Osteoblast (primary cell): ENCODE measurements at regions not wholly inside any gene's neighbourhood (a gene's known extent, or its start where the extent isn't known, plus 50 kb on each side); places are given as distances from the start of the nearest gene placed in this dataset.

ENCODE experiments used
- DNase-seq: peaks from one replicate; pipeline ENCODE4 v3.0.0; 2011; ENCODE audit warnings: low spot score, mixed read lengths; ENCODE audit not compliant: insufficient read length; ENCODE audit errors: missing footprints
- H2AFZ ChIP-seq: 2 replicates; pipeline ENCODE4 v1.6.0; 2011; ENCODE audit warnings: mild to moderate bottlenecking, low read length
- H3K27ac ChIP-seq: 2 replicates; pipeline ENCODE4 v1.5.1; 2011; ENCODE audit warnings: mild to moderate bottlenecking, low read depth, low read length, moderate library complexity
- H3K27me3 ChIP-seq: 2 replicates; pipeline ENCODE4 v1.6.0; 2012; ENCODE audit warnings: mild to moderate bottlenecking, control low read depth, inconsistent platforms, low read length, moderate library complexity; ENCODE audit not compliant: insufficient read depth
- H3K36me3 ChIP-seq: 2 replicates; pipeline ENCODE4 v1.5.1; 2011; ENCODE audit warnings: mild to moderate bottlenecking, low read length, control low read depth, moderate library complexity; ENCODE audit not compliant: insufficient read depth
- H3K4me1 ChIP-seq: 2 replicates; pipeline ENCODE4 v1.5.1; 2011; ENCODE audit warnings: mild to moderate bottlenecking, low read length, control low read depth, moderate library complexity; ENCODE audit not compliant: insufficient read depth
- H3K4me2 ChIP-seq: 2 replicates; pipeline ENCODE4 v1.6.0; 2011; ENCODE audit warnings: mild to moderate bottlenecking, low read length; ENCODE audit not compliant: insufficient read depth
- H3K4me3 ChIP-seq: fragments of 200-600 bp; sonication (generic); 3 replicates; pipeline ENCODE4 v1.5.1; 2012; ENCODE audit warnings: mild to moderate bottlenecking, low read length, inconsistent platforms; ENCODE audit not compliant: insufficient read depth
- H3K79me2 ChIP-seq: 2 replicates; pipeline ENCODE4 v1.6.0; 2012; ENCODE audit warnings: mild to moderate bottlenecking, low read length, control low read depth, inconsistent platforms; ENCODE audit not compliant: insufficient read depth
- H3K9me3 ChIP-seq: 2 replicates; pipeline ENCODE4 v1.5.1; 2011; ENCODE audit warnings: low read depth, low read length, control low read depth
- H4K20me1 ChIP-seq: 2 replicates; pipeline ENCODE4 v1.6.0; 2012; ENCODE audit warnings: mild to moderate bottlenecking, low read length, control low read depth; ENCODE audit not compliant: insufficient read depth
- TF ChIP-seq, protein P1 (sequence below): IDR thresholded peaks from 2 replicates; pipeline ENCODE4 v1.5.1; 2011; ENCODE audit warnings: mild to moderate bottlenecking, low read depth, low read length, moderate library complexity; ENCODE audit errors: extremely low read depth

- TF ChIP-seq, protein P1, sequence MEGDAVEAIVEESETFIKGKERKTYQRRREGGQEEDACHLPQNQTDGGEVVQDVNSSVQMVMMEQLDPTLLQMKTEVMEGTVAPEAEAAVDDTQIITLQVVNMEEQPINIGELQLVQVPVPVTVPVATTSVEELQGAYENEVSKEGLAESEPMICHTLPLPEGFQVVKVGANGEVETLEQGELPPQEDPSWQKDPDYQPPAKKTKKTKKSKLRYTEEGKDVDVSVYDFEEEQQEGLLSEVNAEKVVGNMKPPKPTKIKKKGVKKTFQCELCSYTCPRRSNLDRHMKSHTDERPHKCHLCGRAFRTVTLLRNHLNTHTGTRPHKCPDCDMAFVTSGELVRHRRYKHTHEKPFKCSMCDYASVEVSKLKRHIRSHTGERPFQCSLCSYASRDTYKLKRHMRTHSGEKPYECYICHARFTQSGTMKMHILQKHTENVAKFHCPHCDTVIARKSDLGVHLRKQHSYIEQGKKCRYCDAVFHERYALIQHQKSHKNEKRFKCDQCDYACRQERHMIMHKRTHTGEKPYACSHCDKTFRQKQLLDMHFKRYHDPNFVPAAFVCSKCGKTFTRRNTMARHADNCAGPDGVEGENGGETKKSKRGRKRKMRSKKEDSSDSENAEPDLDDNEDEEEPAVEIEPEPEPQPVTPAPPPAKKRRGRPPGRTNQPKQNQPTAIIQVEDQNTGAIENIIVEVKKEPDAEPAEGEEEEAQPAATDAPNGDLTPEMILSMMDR, result no peak
- H3K27ac ChIP-seq, result no peak overlapping the region
- no peak overlapping the region for H3K4me2 ChIP-seq
- peaks cover 7% of the 10 kb centered on the region for H3K9me3 ChIP-seq
- no peak overlapping the region for H2AFZ ChIP-seq
- H3K79me2 ChIP-seq, result no peaks in the 10 kb centered on the region
- no peak for DNase-seq
- H3K36me3 ChIP-seq, result no peaks in the 10 kb centered on the region
- no peaks in the 10 kb centered on the region for H3K27me3 ChIP-seq
- no peaks in the 10 kb centered on the region for H4K20me1 ChIP-seq
- no peak overlapping the region for H3K4me3 ChIP-seq
- H3K4me1 ChIP-seq, result no peaks in the 10 kb centered on the region
These were observed 326.9 kb downstream of the FGF9 start for GRCh38 chr13:21997726-21998125.

GRCh38 chr13:21998279-21998990 lies 327.6 kb downstream of the FGF9 start:
- Histone ChIP-seq H3K4me1 (no peaks in the 10 kb centered on the region), H3K27ac (no peak overlapping the region), H3K36me3 (no peaks in the 10 kb centered on the region), H4K20me1 (no peaks in the 10 kb centered on the region), H3K9me3 (peaks cover 7% of the 10 kb centered on the region), H3K27me3 (no peaks in the 10 kb centered on the region), H3K4me3 (no peak overlapping the region), H3K79me2 (no peaks in the 10 kb centered on the region), H3K4me2 (no peak overlapping the region), H2AFZ (no peak overlapping the region)
- TF ChIP-seq, protein P1, result no peak
- no peak for DNase-seq

GRCh38 chr13:21999666-22000065 lies 328.8 kb downstream of the FGF9 start:
- Histone ChIP-seq H2AFZ (no peak overlapping the region), H3K36me3 (no peaks in the 10 kb centered on the region), H4K20me1 (no peaks in the 10 kb centered on the region), H3K4me2 (no peak overlapping the region), H3K27ac (no peak overlapping the region), H3K27me3 (no peaks in the 10 kb centered on the region), H3K9me3 (peaks cover 7% of the 10 kb centered on the region), H3K4me3 (no peak overlapping the region), H3K4me1 (no peaks in the 10 kb centered on the region), H3K79me2 (no peaks in the 10 kb centered on the region)
- TF ChIP-seq, protein P1, result no peak
- no peak for DNase-seq

GRCh38 chr13:22000191-22000590 lies 329.3 kb downstream of the FGF9 start:
- Histone ChIP-seq H3K36me3 (no peaks in the 10 kb centered on the region), H4K20me1 (no peaks in the 10 kb centered on the region), H3K9me3 (peaks cover 7% of the 10 kb centered on the region), H3K4me2 (no peak overlapping the region), H3K27ac (no peak overlapping the region), H3K4me3 (no peak overlapping the region), H3K27me3 (no peaks in the 10 kb centered on the region), H2AFZ (no peak overlapping the region), H3K4me1 (no peaks in the 10 kb centered on the region), H3K79me2 (no peaks in the 10 kb centered on the region)
- DNase-seq, result no peak
- TF ChIP-seq, protein P1, result no peak
